GM12878 (cell line): ENCODE measurements at regions not wholly inside any gene's neighbourhood (a gene's known extent, or its start where the extent isn't known, plus 50 kb on each side); places are given as distances from the start of the nearest gene placed in this dataset.

Experiments used
- ATAC-seq: fragments of 200-7000 bp; cut with Tn5 transposase; 3 replicates; pipeline ENCODE4 v1.9.1; 2020; ENCODE audit warnings: mild to moderate bottlenecking, moderate library complexity
- BruUV-seq: library from RNA; stranded (reverse); fragments of 400-500 nt; replicated peaks from 2 replicates; lab custom pipeline; 2021; lab: Mats Ljungman, UMichigan
- CTCF ChIA-PET: fragments of 300-600 bp; sonication (Branson Sonifier 250); formaldehyde crosslinking; extraction: SDS; loops from one replicate; lab custom pipeline; 2021; ENCODE audit warnings: inconsistent platforms; lab: Yijun Ruan, JAX
- POLR2A ChIA-PET: fragments of 350-600 bp; formaldehyde crosslinking; extraction: SDS; loops from one replicate; lab custom pipeline; 2021; ENCODE audit warnings: inconsistent platforms; lab: Charles Lee
- RAD21 ChIA-PET: fragments of 300-600 bp; sonication (Branson Sonifier 250); formaldehyde crosslinking; loops from one replicate; lab custom pipeline; 2023; ENCODE audit warnings: antibody characterized with exemption; ENCODE audit not compliant: unreplicated experiment; lab: Charles Lee
- SMC1A ChIA-PET: fragments of 300-600 bp; sonication (Branson Sonifier 250); formaldehyde crosslinking; loops from one replicate; lab custom pipeline; 2023; ENCODE audit not compliant: unreplicated experiment, uncharacterized antibody; lab: Charles Lee
- DNase-seq: peaks from one replicate; pipeline ENCODE4 v3.0.0-alpha.2; 2011; ENCODE audit warnings: low read depth, low spot score
- FAIRE-seq: peaks from 3 replicates; lab custom pipeline; 2011; peaks lifted over from hg19 to GRCh38; lab: Jason Lieb, UNC
- H2AFZ ChIP-seq: 2 replicates; pipeline ENCODE4 v1.6.0; 2011; ENCODE audit warnings: low read depth, low read length, control low read depth; ENCODE audit not compliant: control insufficient read depth
- H3K27ac ChIP-seq: 2 replicates; pipeline ENCODE4 v1.5.1; 2011; ENCODE audit warnings: control low read depth; ENCODE audit not compliant: control insufficient read depth, insufficient read depth
- H3K27me3 ChIP-seq, 2 experiments: replicated peaks in 1 of 2; 2 replicates each; pipeline versions ENCODE4 v1.6.0 to v1.6.1; 2011; ENCODE audit warnings: low read length in 1 of 2; ENCODE audit not compliant: control insufficient read depth in 2 of 2, insufficient read depth in 2 of 2
- H3K36me3 ChIP-seq, 2 experiments: 2 replicates each; pipeline ENCODE4 v1.5.1; 2011; ENCODE audit warnings: low read length in 1 of 2; ENCODE audit not compliant: control insufficient read depth in 2 of 2, insufficient read depth in 2 of 2
- H3K4me1 ChIP-seq: 2 replicates; pipeline ENCODE4 v1.6.1; 2011; ENCODE audit warnings: mild to moderate bottlenecking, low read length, moderate library complexity, mixed read lengths; ENCODE audit not compliant: control insufficient read depth, insufficient read depth
- H3K4me2 ChIP-seq: 2 replicates; pipeline ENCODE4 v1.6.0; 2011; ENCODE audit warnings: control low read depth; ENCODE audit not compliant: control insufficient read depth, insufficient read depth
- H3K4me3 ChIP-seq: fragments of 200-600 bp; sonication (generic); 2 replicates; pipeline ENCODE4 v1.5.1; 2016
- H3K79me2 ChIP-seq: 2 replicates; pipeline ENCODE4 v1.6.0; 2011; ENCODE audit warnings: low read length; ENCODE audit not compliant: control insufficient read depth, insufficient read depth
- H3K9ac ChIP-seq: 2 replicates; pipeline ENCODE4 v1.8.0; 2011; ENCODE audit warnings: low read length, control low read depth, mixed read lengths; ENCODE audit not compliant: control insufficient read depth, insufficient read depth
- H3K9me3 ChIP-seq: replicated peaks from 3 replicates; pipeline ENCODE4 v1.5.1; 2011; ENCODE audit warnings: mild to moderate bottlenecking, low read length; ENCODE audit not compliant: control insufficient read depth, insufficient read depth
- H4K20me1 ChIP-seq: 2 replicates; pipeline ENCODE4 v1.6.0; 2011; ENCODE audit not compliant: control insufficient read depth, insufficient read depth
- BACH1 ChIP-seq: fragments of 450-650 bp; IDR thresholded peaks from 2 replicates; pipeline ENCODE4 v1.6.1; 2017; ENCODE audit warnings: mild to moderate bottlenecking, borderline replicate concordance
- E2F4 ChIP-seq: IDR thresholded peaks from 2 replicates; pipeline ENCODE4 v1.6.1; 2012; ENCODE audit warnings: low read depth, low read length, improper control_type of control experiment
- ETV6 ChIP-seq, 2 experiments: fragments of 450-650 bp in 1 of 2; IDR thresholded peaks in 1 of 2; conservative IDR thresholded peaks in 1 of 2; 2 replicates each; pipeline ENCODE4 v1.6.1; 2014; ENCODE audit warnings: antibody characterized with exemption in 1 of 2, borderline replicate concordance in 1 of 2, low read depth in 1 of 2, mild to moderate bottlenecking in 1 of 2, moderate library complexity in 1 of 2
- EZH2 ChIP-seq: IDR thresholded peaks from 2 replicates; pipeline ENCODE4 v1.6.1; 2012; ENCODE audit warnings: low read depth, mild to moderate bottlenecking, control low read depth, inconsistent platforms, low read length, borderline replicate concordance; ENCODE audit not compliant: control insufficient read depth
- FOXM1 ChIP-seq: IDR thresholded peaks from 2 replicates; pipeline ENCODE4 v1.6.1; 2012; ENCODE audit warnings: low read depth, mild to moderate bottlenecking, inconsistent platforms, low read length, moderate library complexity
- GABPA ChIP-seq: IDR thresholded peaks from 2 replicates; pipeline ENCODE4 v1.6.1; 2014; ENCODE audit warnings: antibody characterized with exemption, low read depth, mild to moderate bottlenecking, inconsistent platforms
- MLLT1 ChIP-seq: fragments of 450-650 bp; IDR thresholded peaks from 2 replicates; pipeline ENCODE4 v1.6.1; 2016; ENCODE audit warnings: mild to moderate bottlenecking
- NBN ChIP-seq: fragments of 450-650 bp; IDR thresholded peaks from 2 replicates; pipeline ENCODE4 v1.6.1; 2016
- NFYA ChIP-seq: IDR thresholded peaks from 2 replicates; pipeline ENCODE4 v1.6.1; 2011; ENCODE audit warnings: low read depth, mild to moderate bottlenecking, low read length, improper control_type of control experiment, borderline replicate concordance
- POLR2A ChIP-seq: IDR thresholded peaks from 2 replicates; pipeline ENCODE4 v1.6.1; 2011; ENCODE audit warnings: low read depth, mild to moderate bottlenecking, low read length
- REST ChIP-seq: IDR thresholded peaks from 2 replicates; pipeline ENCODE4 v1.6.1; 2012; ENCODE audit warnings: mild to moderate bottlenecking, low read depth, low read length
- SP1 ChIP-seq: IDR thresholded peaks from one replicate; pipeline ENCODE4 v1.6.1; 2011; ENCODE audit warnings: low read depth, low read length
- ZNF207 ChIP-seq: fragments of 450-650 bp; IDR thresholded peaks from 2 replicates; pipeline ENCODE4 v1.6.1; 2014; ENCODE audit warnings: antibody characterized with exemption, mild to moderate bottlenecking, borderline replicate concordance
- WGBS: methylation state at CpG from one replicate; pipeline ENCODE4 v1.1.6; 2016; ENCODE audit warnings: low lambda C conversion rate; ENCODE audit not compliant: insufficient replicate concordance, insufficient coverage; ENCODE audit errors: missing lambda C conversion rate; 5-methylcytosine and 5-hydroxymethylcytosine counted together
- in situ Hi-C: fragments of 300-500 bp; cut with MboI; formaldehyde crosslinking; loops from 9 replicates; pipeline ENCODE4 v1.14.3; 2018; ENCODE audit warnings: mixed read lengths
- intact Hi-C: fragments of 100-400 bp; cut with micrococcal nuclease; formaldehyde crosslinking; loops from one replicate; pipeline ENCODE4 v1.14.2; 2022; ENCODE audit not compliant: unreplicated experiment

- no peak for ATAC-seq
- RAD21 ChIA-PET, result no interaction called here
- H3K36me3 ChIP-seq, result no peaks in the 10 kb centered on the region
- SMC1A ChIA-PET, result interaction anchor here (1.1 kb wide), 1 partner anchor 38 kb away, joined by 3 read pairs; no protein-coding TSS in a partner anchor
- DNase-seq, result no peak
- H3K4me1 ChIP-seq, result no peaks in the 10 kb centered on the region
- CTCF ChIA-PET, result interaction anchor here (0.6 kb wide), 1 partner anchor 774 kb away, joined by 3 read pairs; no protein-coding TSS in a partner anchor
- no peak overlapping the region for H3K9ac ChIP-seq
- BruUV-seq, result no TSS peak
- no peaks in the 10 kb centered on the region for H3K79me2 ChIP-seq
- 0% methylated on average over 1 of the region's 1 CpG for WGBS
- no peak overlapping the region for H3K4me2 ChIP-seq
- in situ Hi-C loops, result no loop called here
- no peak for FAIRE-seq
- no peaks in the 10 kb centered on the region for H3K9me3 ChIP-seq
- TF ChIP-seq ETV6 (conservative IDR thresholded peaks at IDR 0.05 in 1 of 2, IDR thresholded peaks at IDR 0.05 in 1 of 2; ENCODE audit: borderline replicate concordance in 1 of 2, low read depth in 1 of 2) (no peak), REST (no peak), MLLT1 (no peak), E2F4 (no peak), POLR2A (no peak), NBN (no peak), NFYA (no peak), FOXM1 (no peak), ZNF207 (no peak), EZH2 (no peak), BACH1 (no peak), SP1 (no peak), GABPA (no peak)
- no peaks in the 10 kb centered on the region for H3K27me3 ChIP-seq
- H3K4me3 ChIP-seq, result no peak overlapping the region
- no peak overlapping the region for H3K27ac ChIP-seq
- H2AFZ ChIP-seq, result no peak overlapping the region
- intact Hi-C loops, result no loop called here
- H4K20me1 ChIP-seq, result no peaks in the 10 kb centered on the region
- POLR2A ChIA-PET, result no interaction called here
These were observed 1623.2 kb downstream of the RPA4 start for GRCh38 chrX:98506907-98507306.
